HS-5 (cell line): ENCODE measurements at regions not wholly inside any gene's neighbourhood (a gene's known extent, or its start where the extent isn't known, plus 50 kb on each side); places are given as distances from the start of the nearest gene placed in this dataset.

ENCODE experiments used
- DNase-seq: peaks from one replicate; pipeline ENCODE4 v3.0.0-alpha.2; 2012; ENCODE audit warnings: low read depth

DNA sequence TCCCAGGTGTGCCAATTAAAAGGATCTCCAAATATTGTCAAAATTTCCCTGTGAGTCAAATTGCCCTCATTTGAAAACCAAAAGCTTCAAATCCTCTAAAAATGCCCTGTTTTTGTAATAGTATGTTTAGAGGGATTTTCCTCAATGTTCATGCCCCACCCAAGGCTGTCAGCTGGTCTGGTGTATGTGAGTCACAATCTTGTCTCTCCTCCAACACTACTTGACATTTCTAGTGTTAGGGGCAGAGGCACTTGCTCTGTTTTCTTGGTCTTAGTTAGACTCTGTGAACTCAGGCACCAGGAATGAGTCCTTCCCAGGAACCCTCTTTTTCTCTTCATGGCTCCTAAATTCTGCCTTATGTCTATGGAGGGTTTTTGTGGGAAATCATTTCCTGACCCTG lies 634.8 kb downstream of the KCNJ2 start:
- no peak for DNase-seq

GRCh38 chr17:70808596-70808995 lies 639.3 kb downstream of the KCNJ2 start:
- DNase-seq: no peak

- no peak for DNase-seq
Measured at GRCh38 chr17:70810609-70811008, 641.3 kb downstream of the KCNJ2 start.

DNA sequence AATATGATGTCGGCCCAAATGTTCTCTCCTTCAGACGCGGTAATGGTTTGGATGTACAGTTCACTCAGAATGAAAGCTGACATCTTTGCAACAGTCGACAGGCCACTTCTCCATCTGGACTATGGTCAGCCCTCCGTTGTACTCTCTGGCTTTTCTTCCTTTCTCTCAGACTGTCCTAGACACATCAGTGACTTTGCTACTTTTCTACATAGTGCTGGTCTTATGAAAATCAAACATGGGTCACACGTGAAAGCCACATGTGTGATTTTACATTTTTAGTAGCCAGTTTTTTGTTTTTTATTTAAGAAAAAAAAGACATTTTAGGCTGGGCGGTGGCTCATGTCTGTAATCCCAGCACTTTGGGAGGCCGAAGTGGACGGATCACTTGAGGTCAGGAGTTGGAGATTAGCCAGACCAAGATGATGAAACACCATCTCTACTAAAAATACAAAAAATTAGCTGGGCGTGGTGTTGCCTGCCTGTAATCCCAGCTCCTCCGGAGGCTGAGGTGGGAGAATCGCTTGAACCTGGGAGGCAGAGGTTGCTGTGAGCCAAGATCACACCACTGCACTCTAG lies 644.1 kb downstream of the KCNJ2 start:
- no peak for DNase-seq

DNA sequence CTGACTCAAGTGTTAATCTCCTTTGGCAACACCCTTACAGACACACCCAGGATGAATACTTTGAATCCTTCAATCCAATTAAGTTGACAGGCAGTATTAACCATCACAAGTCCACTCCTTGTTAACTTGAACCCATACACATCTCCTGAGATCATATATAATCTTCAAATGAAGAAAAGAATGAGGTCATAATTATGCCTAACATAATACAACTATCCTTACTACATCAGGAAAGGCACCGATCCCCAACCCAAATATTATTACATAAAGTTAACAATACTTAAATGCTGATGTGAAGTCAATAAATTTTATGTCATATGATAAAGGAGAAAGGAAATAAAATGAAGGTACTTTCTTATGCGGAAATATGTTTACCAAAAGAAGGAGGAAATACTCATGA lies 649.9 kb downstream of the KCNJ2 start:
- no peak for DNase-seq

GRCh38 chr17:70820276-70820675 lies 650.9 kb downstream of the KCNJ2 start:
- no peak for DNase-seq

- DNase-seq: no peak
Measured at GRCh38 chr17:70825321-70826125, 656.2 kb downstream of the KCNJ2 start.

DNA sequence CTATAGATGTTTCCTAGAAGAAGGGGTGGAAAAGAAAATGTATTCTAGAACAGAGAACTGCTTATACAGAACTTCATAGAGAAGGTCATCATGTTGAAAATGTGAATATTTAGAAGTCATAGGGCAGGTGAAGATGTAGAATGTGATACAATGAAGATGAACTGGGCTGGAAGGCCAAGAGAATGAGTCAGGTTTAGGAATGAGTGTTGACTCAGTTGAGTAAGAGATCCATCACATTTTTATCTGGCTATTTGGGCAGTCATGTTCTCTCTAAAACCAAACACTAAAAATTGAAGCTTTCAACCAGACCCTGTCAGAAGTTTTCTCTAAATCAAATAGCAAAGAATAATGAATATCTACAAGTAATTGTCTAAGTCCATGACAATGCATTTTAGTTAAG lies 660.5 kb downstream of the KCNJ2 start:
- peak; percentile 15 for DNase-seq

- no peak for DNase-seq
Measured at GRCh38 chr17:70834039-70834438, 664.7 kb downstream of the KCNJ2 start.

DNA sequence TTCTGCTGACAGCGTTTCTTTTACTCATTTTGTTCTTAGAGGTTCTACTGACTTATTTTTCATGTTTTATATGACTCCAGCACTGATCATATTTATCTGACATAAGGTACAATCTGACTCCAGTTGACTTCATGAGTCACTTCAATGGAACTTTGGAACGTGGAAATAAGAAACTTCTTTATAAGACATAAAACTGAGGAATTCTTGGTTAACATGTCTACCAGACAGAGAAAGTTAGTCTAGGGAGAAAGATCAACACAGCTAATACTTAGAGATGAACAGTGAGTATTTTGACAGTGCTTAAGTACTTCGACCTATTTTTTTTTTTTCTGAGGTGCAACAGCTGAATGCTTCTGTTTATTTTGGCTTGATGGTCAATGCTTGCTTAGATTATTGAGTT lies 679.5 kb downstream of the KCNJ2 start:
- no peak for DNase-seq

DNA sequence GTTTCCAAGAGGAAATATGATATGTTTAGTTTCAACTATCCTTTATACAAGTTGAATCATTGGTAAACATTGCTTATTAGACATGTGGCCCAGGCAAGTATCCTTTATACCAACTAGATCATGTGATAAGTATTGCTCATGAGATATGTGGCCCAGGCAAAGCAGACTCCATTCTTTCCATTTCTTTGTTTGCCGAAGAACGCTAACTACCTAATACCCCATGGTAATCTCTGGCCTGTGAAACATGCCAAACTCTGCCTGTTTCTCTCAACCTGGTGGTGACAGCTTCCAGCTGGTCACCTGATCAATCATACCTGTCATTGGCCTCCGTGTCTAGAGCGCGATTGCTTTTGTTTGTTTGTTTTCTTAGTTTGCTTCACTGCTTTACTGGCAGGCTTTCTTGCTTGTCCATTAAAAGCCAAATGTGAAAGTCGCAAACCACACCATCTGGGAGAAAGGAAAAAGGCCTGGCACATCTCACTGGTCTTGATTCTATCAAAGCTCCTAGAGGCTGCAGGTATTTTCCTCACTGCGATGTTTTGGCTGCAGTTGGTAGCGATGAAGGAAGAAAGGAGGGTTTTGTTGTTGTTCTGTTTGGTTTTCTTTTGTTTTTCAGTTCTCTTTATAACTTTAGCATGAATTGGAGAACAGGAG lies 686.2 kb downstream of the KCNJ2 start:
- no peak for DNase-seq

GRCh38 chr17:70857351-70857750 lies 688.0 kb downstream of the KCNJ2 start:
- DNase-seq: no peak

DNA sequence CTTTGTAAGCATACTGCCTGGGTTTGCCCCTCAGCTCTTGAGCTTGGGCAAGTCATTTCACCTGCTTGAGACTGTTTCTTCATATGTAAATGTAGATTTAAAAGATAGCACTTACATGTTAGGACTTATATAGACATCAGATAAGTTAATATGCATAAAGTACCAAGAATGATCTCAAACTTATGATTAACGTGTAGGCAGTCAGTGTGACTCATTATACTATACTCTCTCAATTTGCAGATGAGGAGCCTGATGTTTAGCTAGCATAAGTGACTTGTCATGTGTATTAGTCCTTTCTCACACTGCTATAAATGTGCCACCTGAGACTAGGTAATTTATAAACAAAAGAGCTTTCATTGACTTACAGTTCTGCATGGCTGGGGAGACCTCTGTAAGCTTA lies 690.5 kb downstream of the KCNJ2 start:
- no peak for DNase-seq

GRCh38 chr17:70862295-70862694 lies 693.0 kb downstream of the KCNJ2 start:
- DNase-seq: no peak

DNA sequence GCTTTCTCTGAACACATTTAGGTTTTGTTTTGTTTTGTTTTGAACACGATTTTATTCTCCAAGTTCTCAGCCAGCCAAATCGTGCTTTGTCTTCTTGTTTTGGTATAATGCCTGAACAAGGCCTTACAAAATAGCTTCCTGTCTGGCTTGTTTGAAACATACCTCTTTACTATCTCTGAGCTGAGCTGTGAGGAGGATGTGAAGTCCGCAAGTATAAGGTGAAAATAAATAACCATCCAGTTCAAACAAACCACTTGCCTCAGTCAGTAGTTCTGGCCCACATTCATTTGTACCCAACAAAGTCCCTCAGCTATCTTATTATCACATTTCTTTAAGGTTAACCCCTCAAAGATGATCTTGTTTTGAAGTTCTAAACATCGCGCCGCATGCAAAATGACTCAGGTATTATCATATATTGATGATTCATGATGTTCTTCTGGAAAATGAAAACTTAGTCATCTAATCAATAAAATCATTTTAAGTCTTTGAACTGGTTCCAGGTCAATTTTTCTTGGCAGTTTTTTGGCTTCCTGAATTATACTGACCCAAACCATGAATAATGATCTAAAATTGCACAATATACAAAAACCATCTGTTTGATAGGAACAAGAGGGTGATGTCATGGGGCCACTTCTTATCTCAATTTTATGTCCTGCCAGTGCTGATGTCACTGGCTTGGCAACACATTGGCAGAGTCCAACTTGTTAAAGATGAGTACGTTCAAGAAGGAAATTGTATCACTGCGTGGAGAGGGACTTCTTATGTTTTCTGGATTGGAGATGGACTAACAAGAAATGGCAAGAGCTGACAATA lies 694.3 kb downstream of the KCNJ2 start:
- DNase-seq: no peak

DNA sequence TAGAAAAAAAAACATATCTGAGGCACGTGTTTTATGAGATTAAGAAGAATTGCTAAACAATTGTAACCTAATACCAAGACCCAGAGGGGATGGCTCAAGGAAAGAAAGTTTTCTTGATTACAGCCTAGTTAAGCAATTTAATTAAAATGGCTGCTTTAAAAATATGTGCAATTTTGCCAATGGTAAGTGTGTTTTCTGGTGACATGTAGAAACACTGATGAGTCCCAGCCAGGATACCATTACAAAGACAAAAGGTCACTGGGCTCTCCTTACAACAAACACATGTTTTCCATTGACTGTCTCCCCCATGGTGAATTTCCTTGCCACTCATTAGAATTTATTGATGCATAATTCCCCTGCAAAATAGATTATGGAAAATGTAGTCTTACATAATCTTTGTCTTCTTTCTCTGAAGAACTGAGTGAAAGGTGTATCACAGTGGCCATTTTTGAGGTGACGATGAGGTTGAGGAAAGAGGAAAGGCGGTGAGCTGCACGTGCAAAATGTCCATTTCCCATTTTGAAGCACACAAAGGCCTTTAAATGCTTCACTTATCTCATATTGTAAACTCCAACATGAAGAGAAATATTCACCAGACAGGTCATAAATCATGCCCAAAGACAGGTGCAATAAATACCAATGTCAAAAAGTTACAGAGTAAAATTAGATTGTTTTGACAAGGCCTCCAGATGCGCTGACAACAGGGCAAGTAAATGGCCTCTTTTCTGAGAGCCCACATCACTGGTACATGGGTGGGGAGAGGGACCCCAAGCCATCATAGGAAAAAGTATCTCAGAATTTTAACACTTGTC lies 696.9 kb downstream of the KCNJ2 start:
- DNase-seq: no peak

DNA sequence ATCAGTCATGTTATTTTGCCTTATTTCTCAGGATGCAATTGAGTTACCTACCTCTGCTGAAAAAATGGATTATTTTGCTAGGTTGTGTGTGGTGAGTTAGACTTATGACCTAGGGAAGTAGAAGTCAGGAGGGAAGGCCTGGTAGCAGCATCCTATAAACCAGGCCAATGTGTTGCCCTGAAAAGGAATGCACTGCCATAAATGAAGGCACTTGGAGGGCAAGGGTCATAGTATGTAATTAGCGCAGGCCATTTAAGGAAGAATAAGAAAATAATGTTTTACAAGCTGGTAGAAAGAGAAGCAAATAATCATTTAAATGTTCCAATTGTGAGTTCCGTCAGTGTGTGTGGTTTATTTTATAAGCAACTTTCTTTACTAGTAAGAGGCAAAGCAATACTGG lies 698.8 kb downstream of the KCNJ2 start:
- no peak for DNase-seq

DNA sequence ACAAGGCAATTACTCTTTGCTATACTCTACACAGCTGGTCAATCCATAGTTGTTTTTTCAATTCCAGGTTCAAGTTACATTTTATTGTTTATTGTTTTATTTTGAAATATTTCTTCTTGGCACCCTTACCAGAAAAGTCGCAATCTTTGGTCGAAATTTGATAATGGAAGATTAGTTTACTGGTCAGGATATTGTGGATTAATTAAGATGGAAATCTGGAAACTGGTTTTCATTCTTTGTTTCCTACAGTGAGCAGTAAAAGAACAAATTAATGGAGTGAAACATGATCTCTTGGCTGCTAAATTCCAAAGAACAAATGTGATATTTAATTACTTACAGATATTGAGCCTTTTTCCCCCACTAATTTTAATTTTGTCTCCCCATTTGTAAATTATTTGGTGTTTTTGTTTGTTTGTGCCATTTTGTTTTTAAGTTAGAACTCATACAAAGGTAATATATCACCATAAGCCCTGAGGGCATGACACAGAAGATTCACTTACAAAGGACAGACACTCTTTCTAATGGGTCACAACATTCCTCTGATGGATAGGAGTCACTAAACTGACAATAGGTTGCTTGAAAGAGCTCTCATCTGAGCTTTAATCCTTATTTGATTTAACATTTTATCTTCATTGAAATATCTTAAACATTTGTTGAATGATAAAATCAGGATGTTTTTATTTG lies 700.2 kb downstream of the KCNJ2 start:
- no peak for DNase-seq

GRCh38 chr17:70871180-70871818 lies 702.0 kb downstream of the KCNJ2 start:
- no peak for DNase-seq

DNA sequence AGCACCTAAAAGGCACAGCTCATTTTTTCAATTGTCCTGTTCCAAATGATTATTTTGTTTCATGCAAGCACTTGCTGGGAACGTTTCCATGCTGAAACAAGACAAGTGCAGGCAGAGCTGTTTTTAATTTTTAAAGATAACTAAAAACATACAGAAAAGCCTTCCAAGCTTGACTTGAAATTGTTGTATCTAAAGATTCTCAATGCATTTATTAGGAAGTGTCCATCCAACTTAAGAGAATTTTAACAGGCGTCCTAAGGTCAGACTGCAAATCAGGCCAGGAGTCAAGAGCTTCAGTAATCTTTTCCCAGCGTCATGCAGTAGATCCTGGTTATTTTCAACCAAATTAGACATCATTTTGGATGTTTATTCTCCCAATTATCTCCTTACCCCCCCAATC lies 702.8 kb downstream of the KCNJ2 start:
- no peak for DNase-seq
